HEK293T (cell line): ENCODE measurements at regions not wholly inside any gene's neighbourhood (a gene's known extent, or its start where the extent isn't known, plus 50 kb on each side); places are given as distances from the start of the nearest gene placed in this dataset.

Experiments
- CTCF ChIA-PET: fragments of 350-600 bp; formaldehyde crosslinking; extraction: SDS; loops from one replicate; lab custom pipeline; 2021; ENCODE audit warnings: antibody characterized with exemption, inconsistent platforms; lab: Yijun Ruan, JAX
- POLR2A ChIA-PET: fragments of 350-600 bp; formaldehyde crosslinking; extraction: SDS; loops from one replicate; lab custom pipeline; 2020; ENCODE audit warnings: antibody characterized with exemption, inconsistent platforms; lab: Yijun Ruan, JAX
- DNase-seq: peaks from one replicate; pipeline ENCODE4 v3.0.0; 2012; ENCODE audit warnings: mixed read lengths; ENCODE audit errors: extremely low spot score
- ARNT ChIP-seq: fragments of 450-650 bp; IDR thresholded peaks from 2 replicates; pipeline ENCODE4 v1.6.1; 2017; ENCODE audit warnings: mild to moderate bottlenecking
- BHLHE40 ChIP-seq: fragments of 450-650 bp; IDR thresholded peaks from 2 replicates; pipeline ENCODE4 v1.6.1; 2016; ENCODE audit warnings: mild to moderate bottlenecking, moderate library complexity, borderline replicate concordance
- CTBP1 ChIP-seq: fragments of 450-650 bp; IDR thresholded peaks from 2 replicates; pipeline ENCODE4 v1.6.1; 2016; ENCODE audit warnings: borderline replicate concordance
- ELF4 ChIP-seq: fragments of 450-650 bp; IDR thresholded peaks from 2 replicates; pipeline ENCODE4 v1.6.1; 2017; ENCODE audit warnings: antibody characterized with exemption
- FOXA1 ChIP-seq: fragments of 450-650 bp; IDR thresholded peaks from 2 replicates; pipeline ENCODE4 v1.6.1; 2016; ENCODE audit warnings: mild to moderate bottlenecking
- FOXK2 ChIP-seq: fragments of 450-650 bp; IDR thresholded peaks from 2 replicates; pipeline ENCODE4 v1.6.1; 2016; ENCODE audit warnings: mild to moderate bottlenecking
- FOXM1 ChIP-seq: fragments of 450-650 bp; IDR thresholded peaks from 2 replicates; pipeline ENCODE4 v1.6.1; 2017; ENCODE audit warnings: mild to moderate bottlenecking, borderline replicate concordance
- HDGF ChIP-seq: fragments of 450-650 bp; IDR thresholded peaks from 2 replicates; pipeline ENCODE4 v1.6.1; 2017; ENCODE audit warnings: antibody characterized with exemption, borderline replicate concordance
- L3MBTL2 ChIP-seq: fragments of 450-650 bp; conservative IDR thresholded peaks from 2 replicates; pipeline ENCODE4 v1.6.1; 2016; ENCODE audit warnings: mild to moderate bottlenecking
- LEF1 ChIP-seq: fragments of 450-650 bp; IDR thresholded peaks from 2 replicates; pipeline ENCODE4 v1.6.1; 2017; ENCODE audit warnings: mild to moderate bottlenecking, borderline replicate concordance
- NFRKB ChIP-seq: fragments of 450-650 bp; IDR thresholded peaks from 2 replicates; pipeline ENCODE4 v1.6.1; 2016; ENCODE audit warnings: mild to moderate bottlenecking, moderate library complexity
- SP1 ChIP-seq: fragments of 450-650 bp; IDR thresholded peaks from 2 replicates; pipeline ENCODE4 v1.6.1; 2017
- SUZ12 ChIP-seq: fragments of 450-650 bp; IDR thresholded peaks from 2 replicates; pipeline ENCODE4 v1.6.1; 2016; ENCODE audit warnings: mild to moderate bottlenecking
- TARDBP ChIP-seq: fragments of 450-650 bp; IDR thresholded peaks from 2 replicates; pipeline ENCODE4 v1.6.1; 2016
- ZNF384 ChIP-seq: fragments of 450-650 bp; IDR thresholded peaks from 2 replicates; pipeline ENCODE4 v1.6.1; 2016
- TF ChIP-seq, protein P1 (sequence below): fragments of 450-650 bp; IDR thresholded peaks from 2 replicates; pipeline ENCODE4 v1.6.1; 2016

DNA sequence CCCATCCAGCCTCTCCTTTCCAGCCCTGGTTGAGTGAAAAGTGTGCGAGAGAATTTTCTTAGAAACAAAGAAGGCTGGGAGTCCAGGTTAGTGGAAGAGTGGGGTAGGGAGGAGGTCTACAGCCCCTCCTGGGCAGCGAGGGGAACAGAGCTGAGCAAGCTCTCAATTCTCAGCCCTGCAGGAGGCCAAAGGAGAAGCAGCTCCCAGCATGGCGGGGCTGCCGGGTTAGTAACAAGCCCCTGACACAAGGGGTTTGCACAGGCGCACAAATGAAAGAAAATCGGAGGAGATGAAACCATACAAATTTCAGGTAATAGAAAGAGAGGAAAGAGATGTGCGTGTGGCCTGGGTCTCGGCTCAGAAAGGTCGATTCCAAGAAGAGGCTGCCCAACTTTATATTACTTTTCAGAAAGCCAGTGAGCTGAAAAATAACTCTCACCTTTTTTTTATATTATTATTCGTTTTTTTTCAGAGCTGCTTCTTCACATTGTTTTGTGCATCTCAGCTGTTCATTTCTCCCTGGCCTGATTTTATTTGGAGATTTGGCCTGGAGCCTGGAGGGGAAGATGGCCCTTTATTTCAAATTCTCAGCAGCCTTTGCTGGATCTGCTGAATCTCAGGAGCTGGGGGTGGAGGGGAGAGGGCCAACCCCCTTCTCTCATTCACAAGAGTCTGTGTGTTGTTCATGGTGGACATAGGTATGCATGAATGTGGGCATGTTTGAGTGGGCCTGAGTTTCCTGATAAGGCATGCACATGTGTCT lies 583.2 kb downstream of the BUD13 start:
- peak; percentile 15 for DNase-seq
- ChIA-PET POLR2A (no interaction called here), CTCF (no interaction called here)
- TF ChIP-seq ELF4 (no peak), NFRKB (no peak), FOXM1 (no peak), SP1 (no peak), LEF1 (no peak), FOXA1 (no peak), L3MBTL2 (no peak), ZNF384 (no peak), HDGF (no peak), CTBP1 (no peak), FOXK2 (no peak), TARDBP (no peak), SUZ12 (no peak)
- TF ChIP-seq, protein P1, sequence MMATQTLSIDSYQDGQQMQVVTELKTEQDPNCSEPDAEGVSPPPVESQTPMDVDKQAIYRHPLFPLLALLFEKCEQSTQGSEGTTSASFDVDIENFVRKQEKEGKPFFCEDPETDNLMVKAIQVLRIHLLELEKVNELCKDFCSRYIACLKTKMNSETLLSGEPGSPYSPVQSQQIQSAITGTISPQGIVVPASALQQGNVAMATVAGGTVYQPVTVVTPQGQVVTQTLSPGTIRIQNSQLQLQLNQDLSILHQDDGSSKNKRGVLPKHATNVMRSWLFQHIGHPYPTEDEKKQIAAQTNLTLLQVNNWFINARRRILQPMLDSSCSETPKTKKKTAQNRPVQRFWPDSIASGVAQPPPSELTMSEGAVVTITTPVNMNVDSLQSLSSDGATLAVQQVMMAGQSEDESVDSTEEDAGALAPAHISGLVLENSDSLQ = no peak

DNA sequence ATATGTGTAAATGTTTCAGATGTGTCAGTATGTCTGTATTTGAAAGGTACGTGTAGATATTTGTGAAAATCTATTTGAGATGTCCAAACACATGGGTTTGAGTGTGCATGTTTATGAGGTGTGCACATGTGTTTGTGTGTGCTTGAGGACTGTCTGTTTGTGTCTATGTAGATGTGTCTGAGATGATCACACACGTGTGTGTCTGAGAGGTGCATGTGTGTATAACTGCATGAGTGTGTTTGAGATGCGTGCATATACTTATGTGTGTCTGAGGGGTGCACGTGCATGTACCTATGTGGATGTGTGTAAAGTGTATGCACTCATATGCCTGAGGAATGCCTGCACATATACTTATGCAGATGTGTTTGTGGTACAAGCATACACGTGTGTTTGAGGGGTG lies 584.4 kb downstream of the BUD13 start:
- POLR2A ChIA-PET = no interaction called here
- DNase-seq = no peak
- CTCF ChIA-PET = interaction anchor here (0.6 to 0.8 kb wide), 2 partner anchors 29 to 84 kb away, joined by 3 read pairs; no protein-coding TSS in a partner anchor
- TF ChIP-seq FOXK2 (no peak), FOXM1 (no peak), ARNT (no peak), TARDBP (no peak), ELF4 (no peak), L3MBTL2 (no peak), BHLHE40 (no peak), NFRKB (no peak)
- TF ChIP-seq, protein P1 = no peak

DNA sequence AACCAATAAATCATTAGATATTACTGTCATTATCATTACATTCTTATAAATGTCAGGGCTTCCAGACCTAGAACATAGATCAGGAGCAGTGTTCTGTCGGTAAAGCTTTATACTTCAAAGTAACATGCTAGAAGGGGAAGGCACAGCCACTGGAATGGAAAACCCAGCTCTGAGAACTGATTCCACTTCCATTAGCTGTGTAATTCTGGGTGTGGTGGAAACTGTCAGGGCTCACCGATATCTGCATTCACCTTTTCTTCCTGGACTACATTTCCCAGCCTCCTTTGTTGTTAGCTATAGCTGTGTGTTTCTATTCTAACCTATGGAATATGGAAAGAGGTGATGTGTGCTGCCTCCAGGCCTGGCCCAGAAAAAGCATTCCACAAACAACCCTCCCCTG lies 585.8 kb downstream of the BUD13 start:
- no peak for DNase-seq
- POLR2A ChIA-PET = no interaction called here
- CTCF ChIA-PET = no interaction called here
- TF ChIP-seq BHLHE40 = no peak
- TF ChIP-seq HDGF = no peak
- TF ChIP-seq FOXA1 = no peak
- no peak for TF ChIP-seq L3MBTL2
- no peak for TF ChIP-seq SP1
- TF ChIP-seq FOXK2 = no peak
- TF ChIP-seq CTBP1 = no peak
- no peak for TF ChIP-seq NFRKB
- TF ChIP-seq ARNT = no peak
- TF ChIP-seq ELF4 = no peak
- TF ChIP-seq ZNF384 = no peak
- TF ChIP-seq SUZ12 = no peak
- TF ChIP-seq, protein P1 = no peak

DNA sequence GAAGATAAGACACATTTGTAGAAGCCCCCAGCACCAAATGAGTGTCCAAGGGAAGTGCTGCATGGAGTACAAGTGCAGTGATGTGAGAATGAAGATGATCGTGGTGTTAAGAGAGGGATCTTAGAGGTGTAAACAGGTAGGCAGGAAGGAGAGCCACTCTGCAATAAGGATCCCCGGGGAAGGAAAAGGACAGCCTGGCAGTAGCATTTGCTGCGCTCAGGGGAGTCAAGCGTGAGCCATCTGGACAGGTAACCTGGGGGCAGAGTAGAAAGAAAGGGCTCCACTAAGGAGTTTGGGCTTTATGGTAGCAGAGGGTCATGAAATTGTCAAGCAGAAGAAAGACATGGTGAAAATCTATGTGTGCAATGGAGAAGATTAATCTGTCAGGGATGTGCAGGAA lies 587.2 kb downstream of the BUD13 start:
- POLR2A ChIA-PET = no interaction called here

DNA sequence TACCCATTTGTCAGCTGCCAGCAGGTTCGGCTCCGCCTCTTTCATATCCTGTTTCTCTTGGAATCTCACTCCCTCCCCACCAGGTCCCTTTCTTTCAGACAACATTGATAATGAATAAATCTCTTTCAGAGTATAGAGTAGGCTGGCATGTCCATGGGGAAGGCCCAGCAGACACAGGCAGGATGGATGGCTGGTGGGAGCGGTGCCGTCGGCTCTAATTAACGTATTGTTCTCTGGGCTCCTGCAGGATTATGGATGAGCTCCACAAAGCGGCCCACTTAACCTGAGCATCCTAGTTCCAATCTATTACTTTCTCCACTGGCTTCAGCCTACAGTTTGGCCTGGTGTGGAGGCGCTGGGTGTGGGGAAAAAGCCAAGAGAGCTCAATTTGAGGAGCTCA lies 588.0 kb downstream of the BUD13 start:
- ChIA-PET POLR2A (no interaction called here), CTCF (interaction anchor here (0.7 to 0.9 kb wide), 2 partner anchors 14 to 19 kb away, joined by 3 read pairs; no protein-coding TSS in a partner anchor)
- no peak for TF ChIP-seq ZNF384
- TF ChIP-seq SUZ12 = no peak
- TF ChIP-seq ELF4 = no peak
- no peak for TF ChIP-seq HDGF
- no peak for TF ChIP-seq FOXK2
- TF ChIP-seq LEF1 = no peak
- TF ChIP-seq CTBP1 = no peak
- TF ChIP-seq, protein P1 = no peak
- TF ChIP-seq L3MBTL2 = no peak
- no peak for TF ChIP-seq FOXA1
- TF ChIP-seq SP1 = no peak
- TF ChIP-seq TARDBP = no peak
- no peak for TF ChIP-seq NFRKB
- TF ChIP-seq BHLHE40 = no peak
- no peak for TF ChIP-seq FOXM1
- TF ChIP-seq ARNT = no peak
- DNase-seq = no peak

More for the DNA sequence above, 587.2 kb downstream of the BUD13 start:
- TF ChIP-seq L3MBTL2 (no peak), FOXK2 (no peak), LEF1 (no peak), SP1 (no peak), NFRKB (no peak), BHLHE40 (no peak), FOXA1 (no peak)
- TF ChIP-seq, protein P1 = no peak
- DNase-seq = no peak
- CTCF ChIA-PET = interaction anchor here (0.9 kb wide), 1 partner anchor 14 kb away, joined by 3 read pairs; no protein-coding TSS in a partner anchor
